ENCODE measurements at regions not wholly inside any gene's neighbourhood (a gene's known extent, or its start where the extent isn't known, plus 50 kb on each side); places are given as distances from the start of the nearest gene placed in this dataset.

GRCh38 chr6:11956781-11957180 lies 55.3 kb upstream of the HIVEP1 start:
- Histone ChIP-seq H3K9me1 (ENCODE audit: control insufficient read depth, extremely low read depth, insufficient read depth, low read length) (no peaks in the 10 kb centered on the region), H3K4me1 (ENCODE audit: control insufficient read depth, extremely low read depth, insufficient read depth, low read length) (peaks cover 5% of the 10 kb centered on the region), H3K27ac (ENCODE audit: control insufficient read depth, insufficient read depth, low read length) (no peak overlapping the region), H3K9ac (ENCODE audit: control insufficient read depth, extremely low read depth, insufficient read depth, low read length) (no peak overlapping the region), H3K79me2 (ENCODE audit: control insufficient read depth, insufficient read depth, low read length) (no peaks in the 10 kb centered on the region), H4K20me1 (ENCODE audit: control insufficient read depth, extremely low read depth, insufficient read depth, low read length) (no peaks in the 10 kb centered on the region), H3K27me3 (ENCODE audit: control insufficient read depth, extremely low read depth, insufficient read depth, low read length) (no peaks in the 10 kb centered on the region), H3K36me3 (ENCODE audit: control insufficient read depth in 2 of 2, extremely low read depth in 1 of 2, insufficient read depth in 2 of 2, low read length in 2 of 2) (no peaks in the 10 kb centered on the region), H2AFZ (ENCODE audit: control insufficient read depth, low read length) (no peak overlapping the region), H3K4me2 (ENCODE audit: control insufficient read depth, extremely low read depth, insufficient read depth, low read depth, low read length) (no peak overlapping the region), H3K4me3 (ENCODE audit: control insufficient read depth in 2 of 3, extremely low read depth in 1 of 3, insufficient read depth in 2 of 3, low read depth in 1 of 3, low read length in 3 of 3) (no peak overlapping the region), H3K9me3 (ENCODE audit: control insufficient read depth, low read depth, low read length) (no peaks in the 10 kb centered on the region)
- FAIRE-seq (no peak), DNase-seq (ENCODE audit: low read depth, low spot score) (no peak)
- no peak for TF ChIP-seq EZH2 (IDR thresholded peaks at IDR 0.05; ENCODE audit: low read length)
- TF ChIP-seq CTCF (optimal IDR thresholded peaks at IDR 0.05 in 1 of 3, IDR thresholded peaks at IDR 0.05 in 1 of 3, conservative IDR thresholded peaks at IDR 0.05 in 1 of 3; ENCODE audit: extremely low read depth in 1 of 3, insufficient read depth in 2 of 3, low read length in 3 of 3): no peak
- dilution Hi-C loops (cut with MboI; ENCODE audit: extremely low pct_ligation_motif_present, low sequenced_read_pairs): no loop called here

- Histone ChIP-seq H3K27ac (ENCODE audit: control insufficient read depth, insufficient read depth, low read length) (no peak overlapping the region), H3K4me1 (ENCODE audit: control insufficient read depth, extremely low read depth, insufficient read depth, low read length) (no peaks in the 10 kb centered on the region), H3K27me3 (ENCODE audit: control insufficient read depth, extremely low read depth, insufficient read depth, low read length) (no peaks in the 10 kb centered on the region), H3K36me3 (ENCODE audit: control insufficient read depth in 2 of 2, extremely low read depth in 1 of 2, insufficient read depth in 2 of 2, low read length in 2 of 2) (no peaks in the 10 kb centered on the region), H2AFZ (ENCODE audit: control insufficient read depth, low read length) (no peak overlapping the region), H3K9me3 (ENCODE audit: control insufficient read depth, low read depth, low read length) (no peaks in the 10 kb centered on the region), H3K79me2 (ENCODE audit: control insufficient read depth, insufficient read depth, low read length) (no peaks in the 10 kb centered on the region), H3K4me2 (ENCODE audit: control insufficient read depth, extremely low read depth, insufficient read depth, low read depth, low read length) (no peak overlapping the region), H4K20me1 (ENCODE audit: control insufficient read depth, extremely low read depth, insufficient read depth, low read length) (no peaks in the 10 kb centered on the region), H3K9me1 (ENCODE audit: control insufficient read depth, extremely low read depth, insufficient read depth, low read length) (no peaks in the 10 kb centered on the region), H3K9ac (ENCODE audit: control insufficient read depth, extremely low read depth, insufficient read depth, low read length) (no peak overlapping the region), H3K4me3 (ENCODE audit: control insufficient read depth in 2 of 3, extremely low read depth in 1 of 3, insufficient read depth in 2 of 3, low read depth in 1 of 3, low read length in 3 of 3) (no peak overlapping the region)
- no peak for TF ChIP-seq CTCF (optimal IDR thresholded peaks at IDR 0.05 in 1 of 3, IDR thresholded peaks at IDR 0.05 in 1 of 3, conservative IDR thresholded peaks at IDR 0.05 in 1 of 3; ENCODE audit: extremely low read depth in 1 of 3, insufficient read depth in 2 of 3, low read length in 3 of 3)
- TF ChIP-seq EZH2 (IDR thresholded peaks at IDR 0.05; ENCODE audit: low read length): no peak
- FAIRE-seq (no peak), DNase-seq (ENCODE audit: low read depth, low spot score) (no peak)
- dilution Hi-C loops (cut with MboI; ENCODE audit: extremely low pct_ligation_motif_present, low sequenced_read_pairs): no loop called here
Measured at GRCh38 chr6:11953641-11954040, 58.5 kb upstream of the HIVEP1 start.
